Aorta (tissue), 5 donors: ENCODE measurements at regions not wholly inside any gene's neighbourhood (a gene's known extent, or its start where the extent isn't known, plus 50 kb on each side); places are given as distances from the start of the nearest gene placed in this dataset.

Experiments used
- ATAC-seq: fragments of 200-7000 bp; cut with Tn5 transposase; one replicate; pipeline ENCODE4 v1.9.1; 2022; ENCODE audit warnings: moderate library complexity; ENCODE audit not compliant: low FRiP score
- DNase-seq, 2 donors: peaks; one replicate each; pipeline ENCODE4 v3.0.0-alpha.2; 2020
- H3K27ac ChIP-seq, 2 donors: one replicate each; pipeline ENCODE4 v1.5.1; 2013; ENCODE audit warnings: low read length in 2 of 2, mild to moderate bottlenecking in 2 of 2, moderate library complexity in 2 of 2, control low read depth in 1 of 2, inconsistent platforms in 1 of 2, low read depth in 1 of 2
- H3K27me3 ChIP-seq, 2 donors: one replicate each; pipeline ENCODE4 v1.6.1; 2013; ENCODE audit warnings: control low read depth in 1 of 2, low read length in 1 of 2, mild to moderate bottlenecking in 1 of 2, moderate library complexity in 1 of 2; ENCODE audit not compliant: insufficient read depth in 2 of 2, control insufficient read depth in 1 of 2
- H3K36me3 ChIP-seq, 2 donors: one replicate each; pipeline ENCODE4 v1.6.1; 2013; ENCODE audit warnings: control low read depth in 1 of 2, low read length in 1 of 2, mild to moderate bottlenecking in 1 of 2; ENCODE audit not compliant: insufficient read depth in 2 of 2, control insufficient read depth in 1 of 2
- H3K4me1 ChIP-seq, 2 donors: one replicate each; pipeline ENCODE4 v1.6.1; 2013; ENCODE audit warnings: low read length in 2 of 2, control low read depth in 1 of 2, mild to moderate bottlenecking in 1 of 2, moderate library complexity in 1 of 2; ENCODE audit not compliant: insufficient read depth in 2 of 2, control insufficient read depth in 1 of 2
- H3K4me3 ChIP-seq, 2 donors: one replicate each; pipeline ENCODE4 v1.5.1; 2013; ENCODE audit warnings: low read length in 2 of 2, control low read depth in 1 of 2, mild to moderate bottlenecking in 1 of 2
- H3K9me3 ChIP-seq: one replicate; pipeline ENCODE4 v1.6.1; 2013; ENCODE audit warnings: mild to moderate bottlenecking, low read length; ENCODE audit not compliant: control insufficient read depth
- WGBS, 2 donors: extraction: QIAGEN DNeasy Blood & Tissue Kit; methylation state at CpG; one replicate each; pipeline ENCODE4 v1.1.7; 2013; 5-methylcytosine and 5-hydroxymethylcytosine counted together
- intact Hi-C, 2 donors: fragments of 100-400 bp; cut with DNase I; formaldehyde crosslinking; loops; one replicate each; pipeline versions ENCODE4 v1.14.2 to v1.15.0; 2022
- donor health status: healthy with polysubstance abuse.
- donor health status: Bipolar disorder and iron deficiency.
- donor health status: DM: no; HTN: no; CAD: no.
- donor health status: DM: no; HTN: no; CAD: no.
- donor health status: DM: yes; HTN: yes; CAD: no.

GRCh38 chr6:130587778-130588520 is 222.1 kb downstream of the TMEM200A start:
- intact Hi-C loops = no loop called here
- 41 to 47% methylated on average over 2 of the region's 2 CpGs for WGBS, 2 donors
- Histone ChIP-seq H3K27ac (no peak overlapping the region), H3K9me3 (peaks cover 2% of the 10 kb centered on the region), H3K4me3 (no peak overlapping the region), H3K4me1 (no peaks in the 10 kb centered on the region), H3K36me3 (no peaks in the 10 kb centered on the region), H3K27me3 (no peaks in the 10 kb centered on the region)
- ATAC-seq (no peak), DNase-seq (no peak)

GRCh38 chr6:130593200-130593599 is 227.4 kb downstream of the TMEM200A start:
- ATAC-seq (no peak), DNase-seq (no peak)
- H3K36me3 ChIP-seq = no peaks in the 10 kb centered on the region
- H3K27ac ChIP-seq = no peak overlapping the region
- intact Hi-C loops = no loop called here
- no peak overlapping the region for H3K4me3 ChIP-seq
- 81 to 97% methylated on average over 1 of the region's 1 CpG for WGBS, 2 donors
- H3K27me3 ChIP-seq = no peaks in the 10 kb centered on the region
- peaks cover 2% of the 10 kb centered on the region for H3K9me3 ChIP-seq
- no peaks in the 10 kb centered on the region for H3K4me1 ChIP-seq

DNA sequence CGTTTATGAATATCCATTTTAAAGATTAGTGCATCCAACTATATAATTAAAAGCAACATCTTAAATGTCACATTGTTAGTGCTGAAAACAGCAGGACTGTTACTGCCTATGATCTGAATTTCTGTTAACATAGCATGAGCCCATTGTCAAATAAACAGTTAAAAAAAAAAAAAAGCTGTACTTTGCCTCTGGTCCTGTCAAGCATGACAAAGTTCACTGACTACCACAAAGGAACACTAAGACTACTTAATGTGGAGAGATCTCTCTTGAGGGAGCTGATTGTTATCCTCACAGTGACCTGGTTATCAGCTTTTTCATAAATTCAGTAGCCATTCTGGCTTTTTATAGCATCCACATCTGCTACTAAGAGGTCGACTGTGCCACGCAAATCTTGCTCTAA is 228.1 kb downstream of the TMEM200A start:
- intact Hi-C loops = no loop called here
- no peaks in the 10 kb centered on the region for H3K27me3 ChIP-seq
- no peaks in the 10 kb centered on the region for H3K4me1 ChIP-seq
- no peak for ATAC-seq
- no peak overlapping the region for H3K4me3 ChIP-seq
- peaks cover 2% of the 10 kb centered on the region for H3K9me3 ChIP-seq
- H3K27ac ChIP-seq = no peak overlapping the region
- DNase-seq = no peak
- WGBS, 2 donors = 59 to 72% methylated on average over 3 of the region's 3 CpGs
- no peaks in the 10 kb centered on the region for H3K36me3 ChIP-seq

GRCh38 chr6:130598021-130598989 is 228.9 kb upstream of the SMLR1 start:
- Histone ChIP-seq H3K27me3 (no peaks in the 10 kb centered on the region), H3K27ac (no peak overlapping the region), H3K9me3 (no peaks in the 10 kb centered on the region), H3K4me3 (no peak overlapping the region), H3K4me1 (no peaks in the 10 kb centered on the region), H3K36me3 (no peaks in the 10 kb centered on the region)
- 63 to 71% methylated on average over 2 of the region's 2 CpGs for WGBS, 2 donors
- intact Hi-C loops = no loop called here
- DNase-seq (no peak), ATAC-seq (no peak)

GRCh38 chr6:130600880-130601341 is 226.3 kb upstream of the SMLR1 start:
- no peak overlapping the region for H3K4me3 ChIP-seq
- ATAC-seq (no peak), DNase-seq (no peak)
- no peaks in the 10 kb centered on the region for H3K9me3 ChIP-seq
- 87 to 91% methylated on average over 2 of the region's 2 CpGs for WGBS, 2 donors
- H3K27ac ChIP-seq = no peak overlapping the region
- no peaks in the 10 kb centered on the region for H3K36me3 ChIP-seq
- no peaks in the 10 kb centered on the region for H3K27me3 ChIP-seq
- intact Hi-C loops = no loop called here
- H3K4me1 ChIP-seq = no peaks in the 10 kb centered on the region

- ATAC-seq = no peak
- H3K27ac ChIP-seq = no peak overlapping the region
- no peak for DNase-seq
- H3K4me1 ChIP-seq = no peaks in the 10 kb centered on the region
- H3K27me3 ChIP-seq = no peaks in the 10 kb centered on the region
- no peak overlapping the region for H3K4me3 ChIP-seq
- no peaks in the 10 kb centered on the region for H3K36me3 ChIP-seq
- no peaks in the 10 kb centered on the region for H3K9me3 ChIP-seq
- 69 to 72% methylated on average over 8 of the region's 8 CpGs for WGBS, 2 donors
- intact Hi-C loops = no loop called here
Measured at GRCh38 chr6:130602151-130602770, 224.9 kb upstream of the SMLR1 start.

DNA sequence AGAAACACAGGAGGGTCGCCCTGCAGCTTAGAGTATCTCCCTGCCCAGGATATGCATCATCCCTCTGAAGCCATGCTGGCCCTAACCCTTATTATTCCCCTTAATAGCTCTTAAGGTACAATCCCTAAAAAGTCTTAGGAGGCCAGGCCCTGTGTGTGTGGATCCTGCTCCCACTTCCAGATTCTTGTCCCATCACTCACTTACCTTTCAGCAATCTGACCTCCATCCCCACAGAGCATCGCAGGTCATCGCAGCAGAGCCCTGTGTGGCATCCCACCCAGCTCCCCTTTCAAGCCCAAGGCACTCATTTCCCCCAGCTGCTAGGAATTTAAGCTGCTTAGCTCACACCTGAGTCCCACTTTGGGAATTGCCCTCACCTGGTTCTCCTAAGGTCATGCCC is 223.8 kb upstream of the SMLR1 start:
- Histone ChIP-seq H3K9me3 (no peaks in the 10 kb centered on the region), H3K36me3 (no peaks in the 10 kb centered on the region), H3K4me3 (no peak overlapping the region), H3K27me3 (no peaks in the 10 kb centered on the region), H3K27ac (no peak overlapping the region), H3K4me1 (no peaks in the 10 kb centered on the region)
- no peak for ATAC-seq
- intact Hi-C loops = no loop called here
- WGBS, 2 donors = 93 to 94% methylated on average over 3 of the region's 3 CpGs
- DNase-seq = no peak

DNA sequence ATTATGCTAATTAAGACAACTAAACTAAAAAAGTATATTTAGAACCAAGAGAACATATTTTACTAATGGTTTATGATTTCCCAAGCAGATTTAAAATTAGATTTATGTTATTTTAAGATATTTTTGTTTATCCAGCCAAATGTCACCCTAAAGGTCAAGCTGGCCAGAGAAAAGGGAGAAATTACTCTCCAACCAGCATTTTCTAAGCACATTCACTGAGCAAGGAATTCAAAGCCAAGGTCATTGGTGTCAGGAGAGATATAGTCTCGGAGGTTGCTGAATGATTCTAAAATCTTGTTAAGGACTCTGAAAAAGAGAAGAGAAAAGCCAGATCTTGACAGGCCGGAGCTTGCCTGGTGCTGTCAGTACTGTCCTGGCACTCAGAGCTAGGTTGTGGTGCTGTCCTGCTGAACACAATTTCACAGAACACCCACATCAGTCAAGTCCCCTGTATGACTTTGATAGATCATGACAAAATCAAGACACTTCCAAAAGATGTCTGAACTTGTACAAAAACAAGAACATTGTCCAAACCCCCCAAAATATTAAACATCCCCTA is 222.3 kb upstream of the SMLR1 start:
- Histone ChIP-seq H3K4me1 (no peaks in the 10 kb centered on the region), H3K36me3 (no peaks in the 10 kb centered on the region), H3K4me3 (no peak overlapping the region), H3K9me3 (no peaks in the 10 kb centered on the region), H3K27me3 (no peaks in the 10 kb centered on the region), H3K27ac (no peak overlapping the region)
- ATAC-seq (no peak), DNase-seq (no peak)
- intact Hi-C loops = no loop called here
- WGBS, 2 donors = 29 to 38% methylated on average over 2 of the region's 2 CpGs
